Motor neuron (in vitro differentiated cells): ENCODE measurements at regions not wholly inside any gene's neighbourhood (a gene's known extent, or its start where the extent isn't known, plus 50 kb on each side); places are given as distances from the start of the nearest gene placed in this dataset.

ENCODE experiments used
- ATAC-seq, 8 experiments: fragments of 200-7000 bp; cut with Tn5 transposase; replicated peaks in 6 of 8; 2 replicates each; pipeline ENCODE4 v1.8.0; 2021; ENCODE audit warnings: mild to moderate bottlenecking in 8 of 8, moderate library complexity in 8 of 8
- H3K27ac ChIP-seq, 2 donors: fragments of 250-450 bp; sonication (Bioruptor Pico); 2 replicates each; pipeline ENCODE4 v1.9.0; 2021; ENCODE audit warnings: antibody characterized with exemption in 2 of 2, mild to moderate bottlenecking in 2 of 2, moderate library complexity in 1 of 2
- H3K4me1 ChIP-seq, 2 donors: fragments of 250-450 bp; sonication (Bioruptor Pico); replicated peaks in 1 of 2; 2 replicates each; pipeline ENCODE4 v1.6.1; 2021; ENCODE audit warnings: antibody characterized with exemption in 2 of 2, mild to moderate bottlenecking in 2 of 2, moderate library complexity in 1 of 2
- H3K4me3 ChIP-seq, 5 donors: fragments of 250-450 bp; sonication (Bioruptor Pico); 2 replicates each; pipeline ENCODE4 v1.9.0; 2021; ENCODE audit warnings: antibody characterized with exemption in 5 of 5, mild to moderate bottlenecking in 5 of 5, moderate library complexity in 4 of 5
- WGBS, 10 experiments: fragments of 450-650 bp; shearing (Covaris generic); methylation state at CpG; one replicate each; pipeline ENCODE4 v1.0.0; 2022; 5-methylcytosine and 5-hydroxymethylcytosine counted together
- in situ Hi-C, 9 experiments: fragments of 400-800 bp; cut with MboI; loops; one replicate each; pipeline ENCODE4 v1.15.0; 2021; ENCODE audit warnings: low sequenced_read_pairs in 9 of 9, low pct_unique_long_range_greater_than_20kb in 2 of 9; ENCODE audit not compliant: unreplicated experiment in 9 of 9

DNA sequence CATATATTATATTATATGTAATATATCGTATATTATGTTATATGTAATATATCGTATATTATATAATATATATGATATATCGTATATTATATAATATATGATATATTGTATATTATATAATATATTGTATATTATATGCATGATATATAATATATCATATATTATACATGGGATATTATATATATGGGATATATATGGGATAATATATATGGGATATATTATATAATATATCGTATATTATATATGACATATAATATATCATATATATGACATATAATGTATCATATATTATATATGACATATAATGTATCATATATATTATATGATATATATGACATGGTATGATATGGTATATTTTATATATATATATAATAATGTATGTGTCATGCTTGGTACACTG, 79.5 kb upstream of the CALM2 start:
- no peak for ATAC-seq
- peaks cover 13 to 17% of the 10 kb centered on the region in 2 donors for H3K4me1 ChIP-seq
- H3K27ac ChIP-seq = no peak overlapping the region
- WGBS, 10 experiments = 53 to 96% (median 75%) methylated on average over 3 to 4 of the region's 4 CpGs; no CpG with 5 or more reads in 3 of the 10 experiments
- no peak overlapping the region for H3K4me3 ChIP-seq
- in situ Hi-C loops = no loop called here

DNA sequence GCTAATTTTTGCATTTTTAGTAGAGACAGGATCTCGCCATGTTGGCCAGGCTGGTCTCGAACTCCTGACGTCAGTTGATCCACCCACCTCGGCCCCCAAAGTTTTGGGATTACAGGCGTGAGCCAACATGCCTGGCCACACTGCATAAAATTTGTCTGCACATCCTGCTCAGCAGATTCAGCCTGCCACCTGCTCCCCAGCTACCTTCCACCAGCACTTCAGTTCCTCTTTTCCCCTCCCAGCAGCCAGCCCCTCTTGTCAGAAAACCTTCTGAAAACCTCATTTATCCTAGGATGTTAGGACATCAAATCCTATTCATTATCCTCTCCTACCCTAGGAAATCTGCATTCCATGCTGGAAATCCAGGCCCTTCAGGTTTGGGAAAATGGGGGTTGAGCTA, 78.2 kb upstream of the CALM2 start:
- WGBS, 10 experiments = 83 to 100% (median 90%) methylated on average over 1 to 3 of the region's 5 CpGs; no CpG with 5 or more reads in 4 of the 10 experiments

DNA sequence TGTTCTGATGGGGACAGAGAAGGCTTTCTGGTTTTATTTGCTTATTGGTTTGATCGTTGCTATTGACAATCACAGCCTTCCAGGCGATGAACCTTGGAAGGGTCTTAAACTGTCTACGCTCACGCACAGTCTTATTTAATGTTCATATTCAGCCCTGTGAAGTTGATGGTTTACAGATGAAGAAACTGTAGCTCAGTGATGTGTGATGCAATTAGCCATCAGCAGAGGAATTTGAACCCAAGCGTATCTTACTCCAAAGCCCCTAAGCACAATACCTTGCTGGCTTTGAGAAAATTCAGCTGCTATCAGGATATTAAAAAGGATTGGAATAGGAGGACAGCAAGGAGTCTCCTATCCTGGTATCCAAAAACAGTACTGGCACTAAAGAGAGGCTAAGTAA, 77.1 kb upstream of the CALM2 start:
- Histone ChIP-seq H3K27ac (no peak overlapping the region), H3K4me1 (peaks cover 31% of the 10 kb centered on the region in 2 donors), H3K4me3 (no peak overlapping the region)
- in situ Hi-C loops = no loop called here
- no peak for ATAC-seq
- WGBS, 10 experiments = 77 to 100% (median 95%) methylated on average over 1 to 5 of the region's 5 CpGs; no CpG with 5 or more reads in 2 of the 10 experiments

More for the DNA sequence above, 78.2 kb upstream of the CALM2 start:
- ATAC-seq = no peak
- Histone ChIP-seq H3K4me3 (no peak overlapping the region), H3K27ac (no peak overlapping the region), H3K4me1 (peaks cover 21% of the 10 kb centered on the region in 2 donors)
- in situ Hi-C loops = no loop called here

DNA sequence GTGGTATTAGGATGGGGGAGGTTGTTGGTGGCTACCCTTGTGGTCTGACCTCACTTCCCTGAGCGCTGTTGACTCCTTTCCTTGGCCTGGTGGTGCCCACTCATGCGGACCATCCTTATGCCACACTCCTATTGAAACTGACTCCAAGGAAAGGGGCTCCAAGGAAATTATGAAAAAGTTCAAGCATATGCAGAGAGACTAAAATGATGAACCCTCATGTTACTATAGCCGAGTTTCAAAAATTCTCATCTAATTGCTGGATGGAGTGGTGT, 75.0 kb upstream of the CALM2 start:
- in situ Hi-C loops = no loop called here
- Histone ChIP-seq H3K4me1 (peaks cover 15 to 20% of the 10 kb centered on the region in 2 donors), H3K27ac (no peak overlapping the region), H3K4me3 (no peak overlapping the region)
- ATAC-seq = no peak
- WGBS, 10 experiments = 63 to 100% (median 73%) methylated on average over 1 to 3 of the region's 3 CpGs; no CpG with 5 or more reads in 5 of the 10 experiments

DNA sequence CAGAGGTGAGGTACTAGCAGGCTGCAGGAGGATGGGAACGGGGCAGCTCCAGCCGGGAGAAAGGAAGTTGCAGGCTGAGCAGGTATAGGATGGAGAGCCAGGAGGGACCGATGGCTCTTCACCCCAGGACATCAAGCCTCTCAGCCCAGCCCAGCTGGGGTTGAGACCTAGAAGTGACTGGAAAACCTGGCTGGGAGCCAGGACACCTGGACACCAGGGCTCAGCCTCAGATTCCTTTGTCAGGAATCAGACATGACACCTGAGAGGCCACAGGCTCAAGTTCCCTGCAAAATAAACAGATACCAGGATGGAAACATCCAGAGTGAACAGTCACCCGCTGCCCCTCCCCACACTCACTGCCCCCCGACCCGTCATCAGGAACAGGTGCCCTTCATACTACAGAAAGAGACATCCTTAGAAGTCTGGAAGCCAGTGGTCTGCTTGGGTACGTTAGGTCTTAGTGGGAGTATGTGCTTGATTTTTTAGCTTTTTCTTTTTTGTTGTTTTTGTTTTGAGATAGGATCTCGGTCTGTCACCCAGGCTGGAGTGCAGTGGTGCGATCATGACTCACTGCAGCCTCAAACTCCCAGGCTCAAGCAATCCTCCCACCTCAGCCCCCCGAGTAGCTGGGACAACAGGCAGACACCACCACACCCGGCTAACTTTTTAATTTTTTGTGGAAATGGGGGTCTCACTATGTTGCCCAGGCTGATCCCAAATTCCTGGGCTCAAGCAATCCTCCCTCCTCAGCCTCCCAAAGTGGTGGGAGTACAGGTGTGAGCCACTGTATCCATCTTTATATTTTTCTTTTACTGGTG, 74.5 kb upstream of the CALM2 start:
- Histone ChIP-seq H3K27ac (no peak overlapping the region), H3K4me1 (peaks cover 15 to 20% of the 10 kb centered on the region in 2 donors), H3K4me3 (no peak overlapping the region)
- 60 to 92% (median 76%) methylated on average over 1 to 6 of the region's 11 CpGs; no CpG with 5 or more reads in 3 of the 10 experiments for WGBS, 10 experiments
- no peak for ATAC-seq
- in situ Hi-C loops = no loop called here

DNA sequence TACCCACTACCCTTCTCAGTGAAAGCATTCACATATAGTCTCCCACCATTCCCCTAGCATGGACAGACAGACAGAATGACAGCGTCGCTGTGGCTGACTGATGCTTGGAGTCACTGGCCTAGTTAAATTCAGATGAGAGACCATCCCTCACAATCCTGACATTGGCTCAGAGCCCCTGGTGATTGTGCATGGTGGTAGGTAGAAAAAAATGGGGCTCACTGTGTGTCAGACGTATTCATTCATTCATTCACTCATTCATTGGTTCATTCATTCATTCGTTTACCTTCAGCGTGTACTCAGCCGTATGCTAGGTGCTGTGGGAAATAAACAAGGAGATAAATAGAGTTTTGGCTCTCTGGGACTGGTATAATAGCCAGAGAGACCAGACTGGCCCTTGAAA, 73.6 kb upstream of the CALM2 start:
- in situ Hi-C loops = no loop called here
- Histone ChIP-seq H3K4me3 (no peak overlapping the region), H3K4me1 (peaks cover 15 to 20% of the 10 kb centered on the region in 2 donors), H3K27ac (peak overlapping the region; percentile 28 to 86)
- 40 to 100% (median 86%) methylated on average over 1 to 6 of the region's 6 CpGs; no CpG with 5 or more reads in 2 of the 10 experiments for WGBS, 10 experiments
- no peak for ATAC-seq

DNA sequence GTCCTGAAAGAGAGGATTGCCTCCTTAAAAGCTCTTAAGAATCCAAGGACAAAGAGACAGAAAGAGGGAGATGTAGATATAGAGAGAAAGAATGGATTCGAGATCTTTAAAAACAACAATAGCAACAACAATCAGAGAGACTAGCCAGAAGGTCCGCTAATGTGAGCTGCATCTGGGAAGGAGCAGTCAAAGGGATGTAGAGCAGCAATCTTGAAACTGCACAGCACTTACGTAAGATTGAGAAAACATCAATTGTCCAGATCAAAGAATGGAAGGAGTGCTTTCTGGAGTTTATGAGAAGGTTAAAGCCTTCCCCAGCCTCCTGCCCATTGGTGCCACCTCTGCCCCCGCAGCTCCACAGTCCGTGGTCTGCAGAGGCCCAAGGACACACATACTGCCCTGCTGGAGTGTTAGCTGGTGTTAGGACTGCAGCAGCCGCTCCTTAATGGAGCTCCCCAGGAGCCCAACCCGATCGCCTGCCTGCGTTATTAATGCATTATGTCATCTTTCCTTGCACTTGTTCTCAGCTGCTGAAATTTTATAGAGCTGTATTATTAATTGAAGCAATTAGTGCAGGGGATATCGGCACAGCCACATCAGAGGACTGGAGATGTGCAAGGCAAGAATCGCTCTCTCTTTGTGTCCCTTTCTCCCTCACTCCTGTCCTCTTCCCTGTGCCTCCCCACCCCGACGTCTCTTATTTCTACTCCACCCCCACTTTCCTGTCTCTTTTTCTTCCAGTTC, 73.0 kb upstream of the CALM2 start:
- ATAC-seq = peak in 7 of 8 experiments; percentile 56 to 98 (median 98)
- no peak overlapping the region for H3K4me3 ChIP-seq
- in situ Hi-C loops = no loop called here
- H3K4me1 ChIP-seq = peaks cover 15 to 20% of the 10 kb centered on the region in 2 donors
- H3K27ac ChIP-seq = peak overlapping the region; percentile 37 to 86
- WGBS, 10 experiments = 28 to 73% (median 50%) methylated on average over 2 to 11 of the region's 13 CpGs; no CpG with 5 or more reads in 1 of the 10 experiments

DNA sequence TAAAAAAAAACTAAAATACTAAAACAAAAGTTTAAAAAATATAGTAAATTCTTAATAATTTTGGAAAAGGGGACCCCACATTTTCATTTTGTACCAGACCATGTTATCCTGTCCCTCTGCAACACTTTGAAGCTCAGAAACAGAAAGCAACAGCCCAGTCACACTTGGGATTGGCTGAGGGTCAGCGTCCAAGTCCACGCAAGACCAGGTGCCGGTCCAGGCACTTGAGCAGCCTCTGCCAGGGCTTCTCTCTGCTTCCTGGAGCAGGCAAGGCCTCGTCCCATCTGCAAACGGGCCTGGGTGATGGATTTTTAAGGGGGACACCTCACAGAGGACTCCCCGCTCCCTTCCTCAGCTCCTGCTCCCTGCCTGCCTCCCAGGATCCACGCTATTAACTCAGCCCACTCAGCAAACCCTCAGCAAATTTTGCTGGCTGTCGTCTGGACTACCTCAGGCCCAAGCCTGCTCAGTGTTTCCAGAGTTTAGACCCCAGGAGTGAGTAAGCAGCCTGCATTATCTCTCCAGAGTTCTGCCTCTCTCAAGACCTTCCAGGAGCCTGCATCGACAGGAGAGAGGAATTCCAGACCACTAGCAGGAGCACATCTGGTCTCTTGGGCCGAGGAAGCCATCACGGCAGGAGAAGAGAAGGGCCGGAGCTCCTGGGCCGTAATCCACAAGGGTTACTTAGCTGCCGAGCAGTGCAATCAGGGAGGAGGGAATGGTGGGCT, 67.4 kb upstream of the CALM2 start:
- 17 to 82% (median 74%) methylated on average over 2 to 10 of the region's 14 CpGs; no CpG with 5 or more reads in 5 of the 10 experiments for WGBS, 10 experiments
- ATAC-seq = no peak
- no peak overlapping the region for H3K4me3 ChIP-seq
- no peak overlapping the region for H3K27ac ChIP-seq
- H3K4me1 ChIP-seq = peaks cover 19 to 20% of the 10 kb centered on the region in 2 donors
- in situ Hi-C loops = no loop called here

DNA sequence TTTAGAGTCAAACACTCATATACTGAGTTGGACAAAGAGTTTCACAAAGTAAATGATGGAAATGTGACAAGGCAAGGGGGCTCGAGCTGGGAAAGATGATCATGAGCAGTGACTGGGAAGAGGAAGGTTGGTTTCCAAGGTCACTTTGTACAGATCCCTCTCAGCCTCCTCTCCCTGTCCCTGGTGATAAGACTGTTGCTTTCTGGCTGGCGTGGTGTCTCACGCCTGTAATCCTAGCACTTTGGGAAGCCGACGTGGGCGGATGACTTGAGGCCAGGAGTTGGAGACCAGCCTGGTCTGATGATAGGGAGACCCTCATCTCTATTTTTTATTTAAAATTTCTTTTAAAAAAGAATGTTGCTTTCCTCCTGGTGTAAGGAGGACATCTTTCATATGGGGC, 65.4 kb upstream of the CALM2 start:
- no peak overlapping the region for H3K27ac ChIP-seq
- WGBS, 10 experiments = 88 to 100% (median 93%) methylated on average over 1 to 6 of the region's 6 CpGs; no CpG with 5 or more reads in 3 of the 10 experiments
- peaks cover 29 to 34% of the 10 kb centered on the region in 2 donors for H3K4me1 ChIP-seq
- ATAC-seq = no peak
- no peak overlapping the region for H3K4me3 ChIP-seq
- in situ Hi-C loops = no loop called here

DNA sequence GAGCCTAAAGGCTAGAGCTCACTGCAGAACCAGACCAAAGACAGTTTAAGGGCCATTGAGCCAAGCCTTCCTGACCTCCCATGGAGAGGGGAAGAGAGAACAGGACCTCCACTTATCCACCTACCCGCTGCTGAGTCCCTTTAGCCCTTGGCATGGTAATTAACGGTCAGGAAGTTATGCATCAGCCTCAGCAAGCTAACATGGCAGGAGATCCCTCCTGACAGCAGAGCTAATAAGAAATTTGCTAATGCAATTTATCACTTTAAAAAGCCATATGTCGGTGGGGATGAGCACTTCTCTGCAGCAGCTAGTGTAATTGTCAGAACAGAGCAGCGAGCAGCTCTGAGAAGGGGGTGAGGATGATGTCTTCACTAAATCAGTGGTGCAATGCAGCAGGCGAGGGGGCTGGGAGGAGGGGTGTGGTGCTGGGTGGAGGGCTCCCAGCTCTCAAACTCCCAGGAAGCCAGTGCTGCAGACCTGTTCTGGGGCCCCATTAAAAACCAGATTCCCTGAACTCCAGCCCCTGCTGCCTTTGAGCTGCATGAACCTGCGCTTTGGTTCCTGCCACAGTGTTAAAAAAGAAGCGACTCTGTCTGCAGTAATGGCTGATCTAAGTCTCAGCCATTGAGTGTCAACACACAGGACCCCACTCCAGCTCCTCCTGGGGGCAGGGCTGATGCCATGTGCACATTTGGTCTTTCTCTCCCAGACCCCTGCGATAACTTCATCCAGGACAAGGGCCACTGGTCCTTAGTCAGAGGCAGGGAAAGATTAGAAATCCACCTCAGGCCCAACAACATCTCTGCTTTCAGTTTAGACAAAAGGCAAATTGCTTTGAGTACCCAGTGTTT, 63.0 kb upstream of the CALM2 start:
- 21 to 100% (median 63%) methylated on average over 1 to 6 of the region's 8 CpGs; no CpG with 5 or more reads in 4 of the 10 experiments for WGBS, 10 experiments
- Histone ChIP-seq H3K4me3 (no peak overlapping the region), H3K4me1 (peaks cover 36 to 45% of the 10 kb centered on the region in 2 donors), H3K27ac (peak overlapping the region; percentile 62 to 75)
- ATAC-seq = peak in 6 of 8 experiments; percentile 32 to 99 (median 98)
- in situ Hi-C loops = no loop called here

DNA sequence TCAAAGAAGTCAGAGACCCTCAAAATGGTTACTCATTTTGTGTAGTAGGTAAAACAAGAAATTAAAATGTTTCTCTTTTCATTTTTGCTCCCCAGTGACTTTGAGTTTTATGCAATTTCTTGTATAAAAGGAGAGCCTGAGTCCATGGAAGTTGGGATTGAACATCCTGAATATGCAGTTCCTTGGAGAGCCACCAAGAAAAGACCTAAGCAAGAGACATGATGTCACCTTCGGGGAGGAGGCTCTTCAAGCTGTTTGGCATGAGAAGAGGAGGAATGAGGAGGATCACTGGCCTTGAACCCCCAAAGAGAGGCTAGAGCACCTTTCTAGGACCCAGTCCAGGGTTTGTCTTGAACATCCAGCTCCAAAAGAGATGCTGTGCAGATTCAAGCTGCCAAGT, 62.3 kb upstream of the CALM2 start:
- 13 to 88% (median 71%) methylated on average over 1 of the region's 1 CpG; no CpG with 5 or more reads in 5 of the 10 experiments for WGBS, 10 experiments
- in situ Hi-C loops = no loop called here
- Histone ChIP-seq H3K27ac (peak overlapping the region; percentile 62 to 75), H3K4me1 (peaks cover 39 to 52% of the 10 kb centered on the region in 2 donors), H3K4me3 (no peak overlapping the region)
- peak in 3 of 8 experiments; percentile 30 to 78 (median 72) for ATAC-seq
